IPS-NIHi7 (cell line): ENCODE measurements at regions not wholly inside any gene's neighbourhood (a gene's known extent, or its start where the extent isn't known, plus 50 kb on each side); places are given as distances from the start of the nearest gene placed in this dataset.

ENCODE experiments used
- DNase-seq: peaks from one replicate; pipeline ENCODE4 v3.0.0; 2012; ENCODE audit warnings: mixed read lengths; ENCODE audit errors: extremely low spot score

GRCh38 chr6:105611606-105612005, 208.7 kb upstream of the PREP start:
- no peak for DNase-seq

GRCh38 chr6:105609375-105609991, 206.6 kb upstream of the PREP start:
- no peak for DNase-seq

- no peak for DNase-seq
Measured at GRCh38 chr6:105608711-105609374, 206.0 kb upstream of the PREP start.

GRCh38 chr6:105607636-105608621, 205.0 kb upstream of the PREP start:
- DNase-seq = no peak

- DNase-seq = no peak
Measured at GRCh38 chr6:105606831-105607463, 204.1 kb upstream of the PREP start.

- DNase-seq = no peak
Measured at GRCh38 chr6:105604587-105604884, 201.7 kb upstream of the PREP start.

- no peak for DNase-seq
Measured at GRCh38 chr6:105603788-105604586, 201.1 kb upstream of the PREP start.

- no peak for DNase-seq
Measured at GRCh38 chr6:105601541-105602236, 198.8 kb upstream of the PREP start.

- no peak for DNase-seq
Measured at GRCh38 chr6:105600336-105601260, 197.7 kb upstream of the PREP start.

GRCh38 chr6:105598264-105598663, 195.4 kb upstream of the PREP start:
- no peak for DNase-seq

- DNase-seq = no peak
Measured at GRCh38 chr6:105596284-105596755, 193.4 kb upstream of the PREP start.

- DNase-seq = no peak
Measured at GRCh38 chr6:105595829-105596228, 192.9 kb upstream of the PREP start.

- no peak for DNase-seq
Measured at GRCh38 chr6:105594821-105595220, 191.9 kb upstream of the PREP start.

- DNase-seq = no peak
Measured at GRCh38 chr6:105593805-105594671, 191.2 kb upstream of the PREP start.

- no peak for DNase-seq
Measured at GRCh38 chr6:105593056-105593690, 190.3 kb upstream of the PREP start.

GRCh38 chr6:105592329-105592728, 189.4 kb upstream of the PREP start:
- DNase-seq = no peak

- no peak for DNase-seq
Measured at GRCh38 chr6:105591053-105591452, 188.2 kb upstream of the PREP start.

GRCh38 chr6:105588123-105588710, 185.3 kb upstream of the PREP start:
- no peak for DNase-seq
